Activated CD4-positive, alpha-beta T cell treated with anti-CD3 and anti-CD28 coated beads for 36 hours (primary cell): ENCODE measurements at regions not wholly inside any gene's neighbourhood (a gene's known extent, or its start where the extent isn't known, plus 50 kb on each side); places are given as distances from the start of the nearest gene placed in this dataset.

Experiments used
- ATAC-seq: fragments of 200-7000 bp; cut with Tn5 transposase; one replicate; pipeline ENCODE4 v1.10.0; 2021; ENCODE audit warnings: mild to moderate bottlenecking, moderate library complexity
- CTCF ChIA-PET: fragments of 350-600 bp; sonication (Branson Sonifier 250); formaldehyde crosslinking; loops from one replicate; lab custom pipeline; 2021; ENCODE audit warnings: antibody characterized with exemption; lab: Charles Lee
- POLR2A ChIA-PET: fragments of 350-600 bp; sonication (Branson Sonifier 250); formaldehyde crosslinking; loops from one replicate; lab custom pipeline; 2021; ENCODE audit warnings: antibody characterized with exemption, inconsistent platforms; lab: Charles Lee
- DNase-seq: peaks from one replicate; pipeline ENCODE4 v3.0.0-alpha.2; 2020
- H3K27ac Mint-ChIP-seq: one replicate; pipeline ENCODE4 v1.8.0; 2021; ENCODE audit warnings: mixed read lengths
- H3K27me3 Mint-ChIP-seq: one replicate; pipeline ENCODE4 v1.8.0; 2021; ENCODE audit warnings: mixed read lengths
- H3K36me3 Mint-ChIP-seq: one replicate; pipeline ENCODE4 v1.8.0; 2021; ENCODE audit warnings: low read depth, mixed read lengths
- H3K4me1 Mint-ChIP-seq: one replicate; pipeline ENCODE4 v1.8.0; 2021; ENCODE audit warnings: mixed read lengths
- H3K4me3 Mint-ChIP-seq: one replicate; pipeline ENCODE4 v1.8.0; 2021; ENCODE audit warnings: mild to moderate bottlenecking, moderate library complexity, mixed read lengths
- H3K9me3 Mint-ChIP-seq: one replicate; pipeline ENCODE4 v1.8.0; 2021; ENCODE audit warnings: low read depth, mixed read lengths
- intact Hi-C, 2 experiments: fragments of 100-400 bp; cut with DNase I in 1 of 2; cut with micrococcal nuclease in 1 of 2; formaldehyde crosslinking; loops; one replicate each; pipeline versions ENCODE4 v1.14.2 to v1.15.1; 2022 to 2024; cut with DNase I, micrococcal nuclease

DNA sequence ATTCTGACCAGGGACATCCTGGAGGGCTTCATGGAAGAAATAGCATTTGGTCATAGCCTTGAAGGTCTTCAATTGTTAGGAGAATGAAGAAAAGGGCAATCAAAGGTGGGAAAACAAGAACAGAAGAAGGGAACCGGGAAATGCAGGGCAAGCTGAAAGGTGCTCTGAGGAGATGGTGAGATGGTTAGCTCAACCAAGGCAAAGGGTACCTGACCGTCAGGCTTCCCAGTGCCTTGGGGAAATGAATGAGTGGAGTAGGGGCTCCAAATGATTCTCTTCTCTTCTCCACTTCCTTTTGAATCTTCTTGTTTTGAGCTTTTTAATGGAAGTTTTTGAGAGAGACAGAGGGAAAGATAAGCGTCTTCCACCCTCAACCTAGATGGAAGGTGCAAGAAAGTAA, 155.6 kb upstream of the PWP1 start:
- ATAC-seq (no peak), DNase-seq (no peak)
- H3K4me1 Mint-ChIP-seq = peaks cover 8% of the 10 kb centered on the region
- intact Hi-C loops = no loop called here
- peaks cover 4% of the 10 kb centered on the region for H3K36me3 Mint-ChIP-seq
- ChIA-PET POLR2A (no interaction called here), CTCF (no interaction called here)
- no peaks in the 10 kb centered on the region for H3K9me3 Mint-ChIP-seq
- no peaks in the 10 kb centered on the region for H3K27me3 Mint-ChIP-seq
- H3K4me3 Mint-ChIP-seq = no peak overlapping the region
- no peak overlapping the region for H3K27ac Mint-ChIP-seq

DNA sequence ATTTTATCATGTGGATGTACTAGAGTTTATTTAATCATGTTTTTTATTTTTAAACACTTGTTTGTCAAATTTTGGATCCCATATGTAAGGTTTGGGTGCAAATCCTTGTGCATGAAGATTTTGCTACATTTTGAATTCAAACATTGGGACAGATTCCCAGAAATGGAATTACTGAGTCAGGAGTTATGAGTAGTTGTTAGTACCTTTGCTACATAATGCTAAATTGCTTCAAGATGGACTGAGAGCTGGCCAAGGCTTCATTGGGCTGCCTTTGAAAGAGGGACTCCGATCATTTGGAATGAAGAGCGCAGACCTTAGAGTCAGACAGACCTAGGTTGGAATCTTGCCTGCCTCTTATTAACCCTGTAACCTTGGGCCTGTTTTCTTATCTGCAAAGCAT, 154.9 kb upstream of the PWP1 start:
- no peaks in the 10 kb centered on the region for H3K27me3 Mint-ChIP-seq
- no peak for DNase-seq
- intact Hi-C loops = no loop called here
- no peak overlapping the region for H3K4me3 Mint-ChIP-seq
- CTCF ChIA-PET = no interaction called here
- ATAC-seq = no peak
- POLR2A ChIA-PET = no interaction called here
- no peaks in the 10 kb centered on the region for H3K9me3 Mint-ChIP-seq
- H3K4me1 Mint-ChIP-seq = peaks cover 9% of the 10 kb centered on the region
- no peak overlapping the region for H3K27ac Mint-ChIP-seq
- peaks cover 4% of the 10 kb centered on the region for H3K36me3 Mint-ChIP-seq

DNA sequence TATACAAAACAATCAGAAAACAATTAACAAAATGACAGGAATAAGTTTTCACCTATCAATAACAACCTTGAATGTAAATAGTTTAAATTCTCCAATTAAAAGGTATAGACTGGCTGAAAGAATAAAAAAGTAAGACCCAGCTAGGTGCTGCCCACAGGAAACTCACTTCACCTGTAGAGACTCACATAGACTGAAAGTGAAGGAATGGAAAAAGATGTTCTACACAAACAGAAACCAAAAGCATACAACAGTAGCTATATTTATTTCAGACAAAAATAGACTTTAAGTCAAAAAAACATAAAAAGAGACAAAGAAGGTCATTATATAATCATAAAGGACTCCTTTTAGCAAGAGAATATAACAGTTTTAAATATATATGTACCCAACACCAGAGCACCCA, 152.4 kb upstream of the PWP1 start:
- CTCF ChIA-PET = interaction anchor here (0.6 to 1.1 kb wide), 3 partner anchors 26 to 401 kb away, joined by 3 read pairs; no protein-coding TSS in a partner anchor
- DNase-seq (no peak), ATAC-seq (peak; percentile 64)
- Mint-ChIP-seq H3K9me3 (no peaks in the 10 kb centered on the region), H3K4me1 (peaks cover 9% of the 10 kb centered on the region), H3K4me3 (no peak overlapping the region), H3K27ac (no peak overlapping the region), H3K36me3 (no peaks in the 10 kb centered on the region), H3K27me3 (no peaks in the 10 kb centered on the region)
- intact Hi-C loops = no loop called here
- POLR2A ChIA-PET = no interaction called here

GRCh38 chr12:107536613-107537012, 149.0 kb upstream of the PWP1 start:
- no peaks in the 10 kb centered on the region for H3K9me3 Mint-ChIP-seq
- ChIA-PET POLR2A (no interaction called here), CTCF (no interaction called here)
- H3K4me1 Mint-ChIP-seq = peaks cover 16% of the 10 kb centered on the region
- intact Hi-C loops = no loop called here
- DNase-seq (no peak), ATAC-seq (no peak)
- H3K27me3 Mint-ChIP-seq = no peaks in the 10 kb centered on the region
- no peaks in the 10 kb centered on the region for H3K36me3 Mint-ChIP-seq
- H3K4me3 Mint-ChIP-seq = no peak overlapping the region
- no peak overlapping the region for H3K27ac Mint-ChIP-seq

- no peaks in the 10 kb centered on the region for H3K27me3 Mint-ChIP-seq
- no peaks in the 10 kb centered on the region for H3K36me3 Mint-ChIP-seq
- H3K4me3 Mint-ChIP-seq = no peak overlapping the region
- H3K4me1 Mint-ChIP-seq = peaks cover 16% of the 10 kb centered on the region
- DNase-seq = no peak
- intact Hi-C loops = no loop called here
- ChIA-PET CTCF (interaction anchor here (0.7 to 1.0 kb wide), 2 partner anchors 14 to 130 kb away, joined by 3 to 5 read pairs; no protein-coding TSS in a partner anchor), POLR2A (no interaction called here)
- H3K27ac Mint-ChIP-seq = no peak overlapping the region
- H3K9me3 Mint-ChIP-seq = no peaks in the 10 kb centered on the region
- ATAC-seq = no peak
Observed at GRCh38 chr12:107537464-107538119, 148.0 kb upstream of the PWP1 start.

GRCh38 chr12:107539196-107539939, 146.2 kb upstream of the PWP1 start:
- POLR2A ChIA-PET = no interaction called here
- no peak for ATAC-seq
- no peak for DNase-seq
- no peaks in the 10 kb centered on the region for H3K27me3 Mint-ChIP-seq
- H3K4me3 Mint-ChIP-seq = no peak overlapping the region
- H3K27ac Mint-ChIP-seq = no peak overlapping the region
- H3K4me1 Mint-ChIP-seq = peaks cover 9% of the 10 kb centered on the region
- CTCF ChIA-PET = interaction anchor here (0.6 kb wide), 1 partner anchor 1363 kb away, joined by 5 read pairs; no protein-coding TSS in a partner anchor
- H3K36me3 Mint-ChIP-seq = no peaks in the 10 kb centered on the region
- intact Hi-C loops = no loop called here
- no peaks in the 10 kb centered on the region for H3K9me3 Mint-ChIP-seq

GRCh38 chr12:107541001-107541705, 144.4 kb upstream of the PWP1 start:
- ATAC-seq = no peak
- DNase-seq = no peak
- peaks cover 7% of the 10 kb centered on the region for H3K4me1 Mint-ChIP-seq

DNA sequence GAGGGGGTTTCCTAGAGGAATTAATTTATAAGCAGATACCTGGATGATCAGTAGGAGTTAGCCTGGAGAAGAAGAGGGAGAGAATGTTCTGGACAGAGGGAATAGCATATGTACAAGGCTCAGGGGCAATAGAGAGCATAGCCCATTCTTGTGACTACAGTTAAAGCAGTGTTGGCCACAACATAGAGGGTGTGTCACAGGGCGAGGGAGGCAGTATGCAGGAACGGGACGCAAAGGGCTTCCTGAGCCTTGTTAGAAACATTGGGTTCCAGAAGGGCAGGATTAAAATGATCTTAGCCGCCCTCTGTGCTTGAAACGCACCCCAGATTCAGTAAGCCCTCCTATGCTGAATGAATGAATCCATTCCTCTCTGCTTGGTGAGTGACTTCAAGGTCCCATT, 142.2 kb upstream of the PWP1 start:
- no peak for ATAC-seq
- Mint-ChIP-seq H3K27me3 (no peaks in the 10 kb centered on the region), H3K27ac (no peak overlapping the region), H3K4me1 (peaks cover 7% of the 10 kb centered on the region), H3K4me3 (no peak overlapping the region), H3K36me3 (peaks cover 12% of the 10 kb centered on the region), H3K9me3 (no peaks in the 10 kb centered on the region)
- ChIA-PET CTCF (no interaction called here), POLR2A (no interaction called here)
- DNase-seq = no peak
- intact Hi-C loops = no loop called here

More at GRCh38 chr12:107541001-107541705, 144.4 kb upstream of the PWP1 start:
- intact Hi-C loops = no loop called here
- ChIA-PET CTCF (interaction anchor here (0.5 kb wide), 1 partner anchor 57 kb away, joined by 3 read pairs; no protein-coding TSS in a partner anchor), POLR2A (no interaction called here)
- H3K27me3 Mint-ChIP-seq = no peaks in the 10 kb centered on the region
- H3K36me3 Mint-ChIP-seq = peaks cover 3% of the 10 kb centered on the region
- no peak overlapping the region for H3K27ac Mint-ChIP-seq
- H3K9me3 Mint-ChIP-seq = no peaks in the 10 kb centered on the region
- no peak overlapping the region for H3K4me3 Mint-ChIP-seq

DNA sequence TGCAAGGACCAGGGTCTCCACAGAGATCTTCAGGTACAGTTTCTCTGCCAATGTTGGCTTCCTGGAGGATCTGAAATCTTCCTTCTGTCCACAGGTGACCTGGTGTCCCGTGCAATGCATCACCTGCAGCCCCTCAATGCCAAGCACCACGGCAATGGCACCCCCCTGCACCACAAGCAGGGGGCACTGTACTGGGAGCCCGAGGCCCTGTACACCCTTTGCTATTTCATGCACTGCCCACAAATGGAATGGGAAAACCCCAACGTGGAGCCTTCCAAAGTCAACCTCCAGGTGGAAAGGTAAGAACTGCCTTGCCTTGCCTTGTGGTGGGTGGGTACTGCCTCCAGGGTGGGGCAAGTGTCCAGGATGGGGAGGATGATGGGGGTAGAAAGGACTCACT, 141.8 kb upstream of the PWP1 start:
- Mint-ChIP-seq H3K4me3 (no peak overlapping the region), H3K9me3 (no peaks in the 10 kb centered on the region)
- ATAC-seq = no peak

DNA sequence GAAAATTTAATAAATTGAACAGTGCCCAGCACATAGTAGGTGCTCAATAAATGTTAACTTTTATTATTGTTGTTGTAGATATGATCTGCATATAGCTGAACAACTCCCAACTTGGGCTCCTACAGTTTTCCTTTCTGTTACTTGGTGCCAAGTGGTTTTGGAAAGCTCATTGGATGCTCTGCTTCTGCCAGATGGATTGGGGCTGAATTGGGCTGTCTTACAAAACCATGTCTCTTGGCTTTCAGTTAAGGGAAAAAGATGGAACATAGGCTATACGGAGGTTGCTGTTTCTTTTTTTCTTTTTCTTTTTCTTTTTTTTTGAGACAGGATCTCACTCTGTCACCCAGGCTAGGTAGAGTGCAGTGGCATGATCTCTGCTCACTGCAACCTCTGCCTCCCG, 140.7 kb upstream of the PWP1 start:
- H3K36me3 Mint-ChIP-seq = peaks cover 16% of the 10 kb centered on the region
- no peak for ATAC-seq
- POLR2A ChIA-PET = no interaction called here
- intact Hi-C loops = no loop called here
- no peaks in the 10 kb centered on the region for H3K27me3 Mint-ChIP-seq
- peaks cover 7% of the 10 kb centered on the region for H3K4me1 Mint-ChIP-seq
- no peaks in the 10 kb centered on the region for H3K9me3 Mint-ChIP-seq
- H3K27ac Mint-ChIP-seq = no peak overlapping the region
- CTCF ChIA-PET = interaction anchor here (1.0 to 1.8 kb wide), 3 partner anchors 10 to 414 kb away, joined by 3 to 8 read pairs (median 5); no protein-coding TSS in a partner anchor
- no peak for DNase-seq
- H3K4me3 Mint-ChIP-seq = no peak overlapping the region

More for the DNA sequence above, 141.8 kb upstream of the PWP1 start:
- peaks cover 7% of the 10 kb centered on the region for H3K4me1 Mint-ChIP-seq
- DNase-seq = no peak
- intact Hi-C loops = no loop called here
- no peaks in the 10 kb centered on the region for H3K27me3 Mint-ChIP-seq
- ChIA-PET POLR2A (no interaction called here), CTCF (no interaction called here)
- H3K27ac Mint-ChIP-seq = no peak overlapping the region
- peaks cover 15% of the 10 kb centered on the region for H3K36me3 Mint-ChIP-seq

GRCh38 chr12:107545737-107546353, 139.8 kb upstream of the PWP1 start:
- Mint-ChIP-seq H3K36me3 (peaks cover 16% of the 10 kb centered on the region), H3K4me1 (peaks cover 4% of the 10 kb centered on the region), H3K27ac (no peak overlapping the region), H3K27me3 (no peaks in the 10 kb centered on the region), H3K4me3 (no peak overlapping the region), H3K9me3 (no peaks in the 10 kb centered on the region)
- no peak for ATAC-seq
- POLR2A ChIA-PET = no interaction called here
- no peak for DNase-seq
- CTCF ChIA-PET = interaction anchor here (1.0 to 1.8 kb wide), 4 partner anchors 9 to 415 kb away, joined by 3 to 8 read pairs (median 4); no protein-coding TSS in a partner anchor
- intact Hi-C loops = no loop called here
